Rectal smooth muscle tissue (tissue), 1 donor: ENCODE measurements at regions not wholly inside any gene's neighbourhood (a gene's known extent, or its start where the extent isn't known, plus 50 kb on each side); places are given as distances from the start of the nearest gene placed in this dataset.
"Not testable (repeated sequence)": the region's sequence is repeated elsewhere in the genome, so short reads cannot be mapped to it uniquely, and the experiment has no call there.

Experiments used
- H3K27ac ChIP-seq: one replicate; pipeline ENCODE4 v1.7.0; 2013; ENCODE audit warnings: low read depth, low read length, inconsistent platforms
- H3K27me3 ChIP-seq: one replicate; pipeline ENCODE4 v1.7.0; 2013; ENCODE audit warnings: low read length; ENCODE audit not compliant: control insufficient read depth, insufficient read depth
- H3K36me3 ChIP-seq: one replicate; pipeline ENCODE4 v1.7.0; 2013; ENCODE audit warnings: low read length; ENCODE audit not compliant: control insufficient read depth, insufficient read depth
- H3K4me1 ChIP-seq: one replicate; pipeline ENCODE4 v1.7.0; 2013; ENCODE audit warnings: low read length; ENCODE audit not compliant: control insufficient read depth, insufficient read depth
- H3K4me3 ChIP-seq: one replicate; pipeline ENCODE4 v1.7.0; 2013; ENCODE audit warnings: low read length
- H3K9ac ChIP-seq: one replicate; pipeline ENCODE4 v1.7.0; 2013; ENCODE audit warnings: low read length

DNA sequence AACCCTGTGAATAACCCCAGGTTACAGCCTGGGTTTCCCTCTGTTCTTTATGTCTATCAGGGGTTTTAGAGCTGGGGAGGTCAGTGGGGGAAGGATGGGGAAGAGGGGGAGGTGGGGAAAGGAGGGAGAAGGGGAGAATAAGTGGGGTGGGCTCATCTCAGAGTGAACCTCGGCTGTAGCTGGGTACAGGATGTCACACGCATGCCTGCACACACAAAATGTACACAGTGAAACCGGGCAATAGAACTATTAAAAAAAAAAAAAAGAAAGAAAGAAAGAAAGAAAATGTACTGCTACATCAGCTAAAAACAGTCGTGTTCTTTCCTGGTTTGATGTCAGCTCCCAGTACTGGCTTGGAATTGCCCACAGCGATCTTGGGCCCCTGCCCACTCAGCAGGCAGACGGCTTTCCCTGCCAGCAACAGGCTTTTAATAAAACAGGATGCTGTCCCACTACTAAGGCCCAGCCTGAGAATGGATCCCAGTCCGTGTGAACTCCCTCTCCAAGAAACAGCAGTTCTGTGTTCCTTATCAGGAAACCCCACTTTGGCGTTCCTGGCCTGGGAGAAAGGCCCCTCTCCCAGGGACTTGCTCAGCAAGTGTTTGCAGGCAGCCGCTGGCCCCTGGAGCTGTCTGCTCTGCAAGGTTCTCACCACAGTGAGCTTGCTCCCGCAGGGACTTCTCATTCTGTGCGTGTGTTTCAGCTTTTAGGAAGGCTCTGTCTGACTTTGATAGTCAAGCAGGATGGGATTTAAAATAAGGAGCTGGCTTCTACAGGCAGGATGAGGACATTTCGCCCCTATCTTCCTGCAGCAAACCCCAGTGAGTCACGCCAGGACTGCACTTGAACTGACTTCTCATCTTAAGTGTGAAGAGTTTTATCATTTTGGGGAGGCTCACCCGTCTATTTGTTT lies 225.6 kb downstream of the BCL2L11 start:
- H3K36me3 ChIP-seq, H3K27me3 ChIP-seq, H3K27ac ChIP-seq, H3K4me3 ChIP-seq, H3K9ac ChIP-seq, H3K4me1 ChIP-seq: not testable (repeated sequence)

DNA sequence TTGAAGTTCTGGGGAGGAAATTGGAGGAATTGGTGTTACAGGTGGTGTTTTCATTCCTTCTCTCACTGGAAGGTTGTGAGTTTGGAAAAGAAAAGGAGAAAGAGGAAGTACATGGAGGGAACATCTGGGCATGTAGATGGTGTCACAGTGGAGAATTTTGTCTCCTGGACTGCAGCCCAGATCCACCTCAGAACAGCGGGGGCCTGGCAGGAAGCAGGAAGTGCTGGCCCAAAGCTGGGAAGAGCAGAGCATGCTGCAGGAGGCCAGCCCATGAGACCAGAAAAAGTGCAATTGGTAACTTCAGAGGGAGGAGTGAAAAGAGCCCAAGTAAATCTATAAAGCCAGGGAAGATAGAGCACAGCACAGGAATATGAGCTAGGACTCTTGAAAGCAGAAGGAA lies 227.0 kb downstream of the BCL2L11 start:
- H3K4me3 ChIP-seq, H3K4me1 ChIP-seq, H3K27ac ChIP-seq, H3K9ac ChIP-seq, H3K27me3 ChIP-seq, H3K36me3 ChIP-seq: not testable (repeated sequence)

DNA sequence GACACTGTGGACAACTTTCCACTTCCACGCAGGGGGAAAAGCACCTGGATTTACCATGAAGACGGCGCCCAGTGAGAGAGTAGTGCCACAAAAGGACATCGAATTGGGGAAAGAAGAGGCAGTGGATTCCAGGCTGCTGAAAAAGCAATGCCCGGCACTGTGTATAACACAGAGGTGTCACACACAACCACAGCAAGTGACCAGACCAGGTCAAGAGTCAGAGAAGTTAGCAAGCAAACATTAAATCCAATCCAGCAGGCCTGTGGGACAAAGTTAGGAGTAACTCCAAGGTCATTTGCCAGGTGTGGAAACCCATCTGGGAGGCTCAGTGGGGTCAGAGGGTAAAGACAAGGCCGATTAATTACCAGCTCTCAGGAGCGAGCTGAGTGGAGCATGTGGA lies 227.6 kb downstream of the BCL2L11 start:
- H3K4me1 ChIP-seq = not testable (repeated sequence)

DNA sequence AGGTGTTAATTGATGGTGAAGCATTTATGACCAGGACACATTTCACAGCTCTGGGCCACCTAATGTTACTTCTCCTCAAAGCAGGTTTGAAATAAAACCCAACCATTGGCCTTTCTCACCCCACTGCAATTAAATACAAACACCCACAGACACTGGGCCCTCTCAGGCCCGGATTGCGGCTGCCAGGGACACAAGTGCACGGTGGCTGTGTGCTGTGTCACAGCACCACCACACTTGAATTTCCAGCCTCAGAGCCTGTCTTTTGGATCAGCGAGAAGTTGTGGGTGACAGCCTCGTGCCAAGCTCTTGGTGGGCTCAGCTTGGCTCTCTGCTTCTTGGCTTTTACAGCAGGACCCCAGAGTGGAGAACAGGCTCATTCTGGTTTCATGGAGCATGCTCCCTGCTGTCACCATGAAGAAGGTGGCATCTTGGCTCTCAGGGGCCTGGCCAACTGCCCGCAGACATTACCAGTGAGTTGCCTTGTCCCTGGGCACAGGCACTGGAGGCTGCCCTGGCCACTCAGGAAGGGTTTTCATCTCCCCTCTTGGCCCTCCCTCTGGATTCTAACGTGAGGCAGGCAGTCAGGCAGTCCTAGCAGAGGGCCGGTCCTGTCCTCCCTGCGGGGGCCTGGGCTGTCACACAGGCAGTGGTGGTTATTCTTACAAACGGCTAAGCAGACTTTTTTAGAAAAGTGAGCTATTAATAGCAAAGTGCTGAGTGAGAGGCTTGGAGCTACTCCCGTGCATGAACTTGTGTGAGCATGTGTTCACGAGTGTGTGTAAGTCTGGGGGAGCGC lies 234.5 kb downstream of the BCL2L11 start:
- H3K27ac ChIP-seq = not testable (repeated sequence)

More for the DNA sequence above, 227.6 kb downstream of the BCL2L11 start:
- H3K27me3 ChIP-seq, H3K27ac ChIP-seq, H3K36me3 ChIP-seq, H3K4me3 ChIP-seq, H3K9ac ChIP-seq: not testable (repeated sequence)

DNA sequence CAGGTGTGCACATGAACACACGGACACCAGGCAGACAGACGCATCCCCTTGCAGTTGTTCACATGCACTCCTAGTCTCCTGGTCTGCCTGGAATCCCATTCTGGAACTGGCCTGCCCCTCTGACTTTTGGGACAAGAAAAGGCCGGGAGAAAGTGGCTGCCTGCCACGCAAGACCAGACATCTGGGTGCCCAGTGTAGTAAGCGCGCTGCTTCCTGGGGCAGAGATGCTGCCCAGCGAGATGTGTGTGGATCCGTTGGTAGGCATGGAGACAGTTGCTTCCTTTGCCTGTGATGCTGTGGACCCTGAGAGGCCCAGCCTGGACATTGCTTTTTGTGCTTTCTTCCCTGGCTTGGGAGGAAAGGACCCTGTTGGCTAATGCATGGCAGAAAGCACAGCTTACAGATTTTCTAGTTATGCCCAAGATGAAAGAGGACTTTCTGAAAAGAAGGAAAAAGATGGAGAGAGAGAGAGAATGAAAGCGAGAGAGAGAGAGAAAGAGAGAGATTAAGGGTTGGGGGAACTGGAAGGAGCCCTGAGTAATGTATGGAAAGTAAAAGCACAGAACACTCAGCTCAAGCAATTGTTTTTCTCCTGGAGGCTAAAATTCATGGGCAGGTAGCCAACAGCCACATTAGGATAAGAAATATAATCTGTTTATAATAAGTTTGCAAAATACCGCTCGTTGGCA lies 235.3 kb downstream of the BCL2L11 start:
- not testable (repeated sequence) for H3K4me1 ChIP-seq, H3K4me3 ChIP-seq, H3K27ac ChIP-seq, H3K27me3 ChIP-seq, H3K9ac ChIP-seq, H3K36me3 ChIP-seq

More for the DNA sequence above, 234.5 kb downstream of the BCL2L11 start:
- not testable (repeated sequence) for H3K4me3 ChIP-seq, H3K36me3 ChIP-seq, H3K9ac ChIP-seq, H3K4me1 ChIP-seq, H3K27me3 ChIP-seq

DNA sequence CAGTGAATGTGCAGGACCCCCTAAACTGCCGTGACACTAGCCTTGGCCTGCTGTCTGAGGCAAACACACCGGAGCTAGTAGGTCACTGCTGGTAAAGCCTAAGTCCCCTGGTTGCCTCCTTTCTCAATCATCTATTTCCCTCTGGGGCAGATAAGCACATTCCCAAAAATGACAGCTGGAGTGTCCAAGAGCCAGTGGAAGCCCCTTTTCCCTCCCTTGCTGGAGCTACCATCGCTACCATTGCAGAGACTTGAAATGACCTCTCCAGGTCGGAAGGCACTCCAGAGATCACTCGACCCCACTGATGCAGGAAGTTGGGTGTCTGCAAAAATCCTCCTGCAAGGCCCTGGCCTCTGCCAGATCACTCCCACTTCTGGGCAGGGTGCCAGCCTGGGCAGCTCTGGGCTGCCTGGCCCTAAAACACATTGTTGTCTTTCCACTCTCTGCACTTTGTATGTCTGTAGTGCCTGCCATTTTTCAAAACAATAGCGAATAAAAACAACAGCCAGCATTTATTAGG lies 235.9 kb downstream of the BCL2L11 start:
- H3K9ac ChIP-seq = not testable (repeated sequence)

DNA sequence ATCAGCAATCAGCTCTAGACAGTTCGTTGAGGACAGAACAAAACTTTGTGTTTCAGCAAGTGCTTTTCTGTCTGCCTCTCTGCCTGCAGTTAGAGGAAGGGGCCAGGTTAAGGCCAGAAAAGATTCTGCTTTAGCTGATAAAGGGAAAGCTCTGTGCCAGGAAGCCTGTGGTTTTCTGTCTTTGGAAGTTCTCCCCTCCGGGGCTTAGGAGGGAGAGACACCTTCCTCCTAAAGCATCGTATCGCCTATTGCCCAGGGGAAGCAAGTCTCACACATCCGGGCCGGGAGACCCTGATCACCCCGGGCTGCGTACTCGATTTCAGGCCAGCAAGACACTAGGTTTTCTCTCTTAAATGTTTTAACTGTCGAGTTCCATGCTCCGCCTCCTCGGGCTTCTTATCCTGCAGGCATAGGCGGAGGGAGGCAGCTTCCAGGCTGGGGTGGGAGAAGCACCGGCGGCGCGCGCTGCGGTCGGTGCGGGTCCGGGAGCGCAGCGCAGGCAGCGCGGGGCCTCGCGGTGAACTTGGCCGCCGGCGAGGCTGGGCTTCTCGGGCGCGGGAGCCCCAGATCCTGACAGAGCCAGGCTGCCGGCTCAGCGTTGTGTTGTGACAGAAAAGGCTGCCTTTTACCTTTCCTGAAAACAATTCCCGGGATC lies 245.4 kb downstream of the BCL2L11 start:
- H3K36me3 ChIP-seq, H3K4me3 ChIP-seq, H3K27ac ChIP-seq, H3K27me3 ChIP-seq, H3K9ac ChIP-seq, H3K4me1 ChIP-seq: not testable (repeated sequence)

More for the DNA sequence above, 235.9 kb downstream of the BCL2L11 start:
- not testable (repeated sequence) for H3K36me3 ChIP-seq, H3K4me3 ChIP-seq, H3K27ac ChIP-seq, H3K27me3 ChIP-seq, H3K4me1 ChIP-seq

DNA sequence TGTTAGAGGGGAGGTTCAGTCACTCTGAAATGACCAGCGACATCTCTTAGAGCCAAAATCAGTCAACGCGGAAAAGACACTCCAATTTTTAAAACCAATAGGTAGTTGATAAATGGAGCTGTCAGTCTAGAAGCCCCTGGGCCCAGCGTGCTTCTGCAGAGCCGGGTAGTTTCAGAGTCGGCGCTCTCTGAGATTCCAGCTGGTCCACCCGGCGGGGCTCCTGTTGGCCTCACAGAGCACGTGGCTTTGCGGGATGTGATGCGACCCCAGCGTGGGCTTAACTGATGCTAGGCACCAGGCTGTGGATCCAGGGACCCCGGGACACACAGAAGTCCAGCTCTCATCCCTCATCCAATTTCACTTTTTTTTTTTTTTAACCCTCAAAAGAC lies 245.9 kb downstream of the BCL2L11 start:
- not testable (repeated sequence) for H3K36me3 ChIP-seq, H3K27me3 ChIP-seq, H3K9ac ChIP-seq, H3K4me1 ChIP-seq, H3K4me3 ChIP-seq, H3K27ac ChIP-seq

DNA sequence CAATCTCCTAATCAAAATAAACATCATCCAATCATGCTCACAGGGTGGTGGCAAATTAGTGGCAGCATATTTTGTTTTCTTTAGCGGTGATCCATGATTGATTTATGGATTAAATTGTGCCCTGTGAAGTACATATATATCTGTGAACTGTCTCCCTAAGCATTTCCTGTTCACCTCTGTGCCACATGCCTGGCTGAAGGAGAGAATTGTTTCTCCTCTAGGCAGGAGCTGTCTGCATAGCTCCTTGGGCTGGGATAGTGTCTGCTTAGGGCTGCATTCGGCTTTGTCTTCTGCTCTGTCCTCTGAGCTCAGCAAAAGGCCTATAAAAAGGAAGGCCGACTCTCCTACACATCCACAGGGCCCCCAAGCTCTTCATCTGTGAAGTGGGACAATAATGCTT lies 246.4 kb downstream of the BCL2L11 start:
- not testable (repeated sequence) for H3K9ac ChIP-seq, H3K27ac ChIP-seq, H3K27me3 ChIP-seq, H3K4me1 ChIP-seq, H3K36me3 ChIP-seq, H3K4me3 ChIP-seq

DNA sequence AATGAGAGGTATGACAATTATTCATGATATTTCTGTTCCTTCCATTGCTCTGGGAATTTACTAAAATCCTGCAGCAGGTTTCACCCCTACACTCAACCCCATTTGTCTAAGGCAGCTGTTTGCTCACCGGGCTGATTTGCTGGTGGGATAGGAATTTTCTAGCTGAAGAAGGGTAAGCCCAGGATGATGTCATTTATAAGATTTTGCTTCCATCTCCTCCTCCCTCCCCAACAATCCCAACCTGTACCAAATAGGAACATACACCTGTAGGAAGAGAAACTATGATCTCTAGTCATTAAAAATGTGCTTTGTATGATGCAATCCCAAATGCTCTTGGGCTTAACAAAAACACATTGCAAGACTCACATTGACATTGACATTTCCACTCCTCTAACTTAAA lies 247.2 kb downstream of the BCL2L11 start:
- not testable (repeated sequence) for H3K27ac ChIP-seq, H3K9ac ChIP-seq, H3K4me1 ChIP-seq, H3K4me3 ChIP-seq, H3K27me3 ChIP-seq, H3K36me3 ChIP-seq

DNA sequence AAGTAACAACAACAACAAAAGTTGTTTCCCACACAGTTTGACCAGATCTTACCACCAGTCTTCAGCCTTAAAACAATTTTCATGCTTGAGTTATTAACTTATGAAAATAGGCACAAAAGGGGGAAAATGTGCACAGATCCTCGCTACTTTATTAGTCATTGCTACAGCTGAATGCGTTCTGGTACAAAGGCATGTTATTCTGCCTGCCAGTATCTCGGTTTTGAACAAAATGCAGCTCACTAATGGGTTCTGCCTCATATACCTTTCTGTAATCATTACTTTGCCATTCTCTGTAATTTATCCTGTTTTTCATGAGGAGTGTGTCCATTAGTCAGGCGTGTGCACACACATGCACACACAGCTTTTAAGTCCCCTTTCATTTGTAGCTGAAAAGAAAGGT lies 247.6 kb downstream of the BCL2L11 start:
- not testable (repeated sequence) for H3K9ac ChIP-seq, H3K27me3 ChIP-seq, H3K27ac ChIP-seq, H3K4me3 ChIP-seq, H3K4me1 ChIP-seq, H3K36me3 ChIP-seq

DNA sequence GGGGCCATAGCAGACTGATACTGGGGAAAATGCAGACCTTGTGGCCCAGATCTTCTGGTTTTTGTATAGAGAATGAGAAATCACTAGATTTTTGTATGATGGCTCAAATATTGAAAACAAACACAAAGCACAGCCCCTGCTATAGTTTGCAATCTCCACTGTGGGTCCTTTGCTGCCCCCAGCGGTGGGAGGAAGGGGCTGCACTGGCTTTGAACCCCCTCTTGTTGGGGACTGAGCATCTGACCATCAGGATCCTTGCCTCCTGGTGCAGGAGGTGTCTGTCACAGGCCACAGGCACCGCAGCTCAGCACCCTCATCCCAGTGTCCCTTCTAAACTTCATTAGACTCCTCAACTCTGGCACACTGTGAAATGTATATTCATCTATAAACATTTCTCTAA lies 252.3 kb downstream of the BCL2L11 start:
- H3K9ac ChIP-seq, H3K36me3 ChIP-seq, H3K4me3 ChIP-seq, H3K4me1 ChIP-seq, H3K27ac ChIP-seq, H3K27me3 ChIP-seq: not testable (repeated sequence)
